HG03442 (cell line): ENCODE measurements at regions not wholly inside any gene's neighbourhood (a gene's known extent, or its start where the extent isn't known, plus 50 kb on each side); places are given as distances from the start of the nearest gene placed in this dataset.

Experiments used
- ATAC-seq: cut with Tn5 transposase; IDR thresholded peaks from one replicate; pipeline ENCODE4 v1.9.1; 2021; ENCODE audit warnings: mild to moderate bottlenecking, moderate library complexity; ENCODE audit not compliant: unreplicated experiment

DNA sequence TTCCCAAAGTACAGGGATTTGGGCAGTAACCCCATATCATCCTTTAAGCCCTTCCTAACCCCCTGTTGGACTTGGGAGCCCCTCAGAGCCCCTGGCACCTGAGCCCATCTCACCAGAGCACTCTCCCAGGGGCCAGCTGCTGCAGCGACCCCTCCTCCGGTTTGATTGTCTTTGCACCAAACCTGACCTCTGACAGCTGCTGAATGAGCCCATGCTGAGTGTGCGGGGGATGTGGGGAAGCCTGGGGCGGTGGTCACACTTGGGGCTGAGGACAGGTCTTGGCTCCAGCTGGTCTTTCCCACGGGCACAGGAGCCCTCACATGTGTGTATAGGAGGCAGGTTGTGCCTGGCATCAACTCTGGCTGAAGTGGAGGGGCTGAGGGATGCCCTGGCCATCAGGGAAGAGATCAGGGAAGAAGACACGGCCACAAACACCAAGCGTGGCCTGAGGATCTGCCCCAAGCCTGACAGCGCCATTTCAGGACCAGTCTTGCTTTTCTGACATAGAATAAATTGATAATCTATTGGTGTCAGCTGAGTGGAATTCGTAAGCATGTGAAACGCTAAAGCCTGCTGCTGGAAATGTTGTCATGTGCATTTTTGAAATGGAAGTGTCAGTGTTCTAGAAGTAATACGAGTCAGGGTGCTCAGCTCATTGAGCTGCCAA is 102.4 kb downstream of the ACKR3 start:
- ATAC-seq = no peak

GRCh38 chr2:236672606-236673005 is 103.0 kb downstream of the ACKR3 start:
- no peak for ATAC-seq

- ATAC-seq = no peak
These were observed 103.6 kb downstream of the ACKR3 start for GRCh38 chr2:236673126-236673822.

DNA sequence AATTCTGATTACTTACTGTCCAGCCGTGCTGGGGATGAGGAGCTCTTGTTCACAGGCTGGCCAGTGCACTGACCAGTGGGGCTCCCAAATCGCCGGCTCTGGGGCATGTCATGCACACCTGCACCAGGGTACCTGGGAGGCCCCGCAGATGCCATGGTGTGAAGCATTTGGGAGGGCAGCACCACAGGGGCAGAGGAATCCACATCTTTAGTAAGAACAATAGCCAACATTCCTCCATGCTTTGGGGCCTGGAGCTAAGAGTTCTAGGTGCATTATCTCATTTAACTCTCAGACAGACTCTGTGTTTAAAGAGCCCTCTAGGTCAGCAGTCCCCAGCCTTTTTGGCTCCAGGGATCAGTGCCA is 104.2 kb downstream of the ACKR3 start:
- ATAC-seq = no peak

GRCh38 chr2:236674238-236674637 is 104.6 kb downstream of the ACKR3 start:
- no peak for ATAC-seq

DNA sequence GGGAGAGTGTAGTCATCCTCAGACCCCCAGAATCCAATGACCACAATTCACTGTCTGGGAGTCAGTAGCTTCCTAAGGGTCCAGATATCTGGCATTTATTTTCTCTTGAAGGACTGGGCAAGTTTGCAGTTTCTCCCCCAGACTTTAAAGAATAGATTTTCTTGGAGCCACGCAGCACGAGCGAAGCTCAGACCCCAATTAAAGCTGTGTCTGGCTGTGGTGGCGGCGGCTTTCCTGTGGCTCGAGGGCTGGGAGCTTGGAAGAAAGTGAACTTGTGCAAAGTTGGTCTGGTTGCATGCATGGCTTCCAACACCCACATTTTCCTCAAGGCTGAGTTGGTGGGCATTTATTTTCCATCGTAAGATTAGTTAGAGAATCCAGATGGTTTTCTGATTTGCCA is 105.0 kb downstream of the ACKR3 start:
- no peak for ATAC-seq

DNA sequence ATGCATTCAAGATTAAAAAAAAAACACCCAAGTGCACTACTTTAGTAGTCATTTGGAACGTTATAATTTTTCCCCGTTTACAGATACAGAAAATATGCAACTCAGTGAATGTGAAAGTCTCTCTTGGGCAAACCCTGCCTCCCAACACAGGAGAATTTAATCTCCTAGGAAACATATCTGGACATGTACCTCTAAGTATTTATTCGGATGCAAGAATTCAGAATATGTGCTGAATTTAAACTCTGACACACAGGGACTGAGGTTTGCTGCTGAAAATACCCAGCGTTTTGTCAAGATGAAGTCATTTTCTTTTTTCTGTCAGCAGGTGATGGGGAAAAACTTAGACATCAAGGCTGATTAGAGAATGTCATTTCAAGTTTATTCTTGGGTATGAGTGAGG is 105.4 kb downstream of the ACKR3 start:
- no peak for ATAC-seq

DNA sequence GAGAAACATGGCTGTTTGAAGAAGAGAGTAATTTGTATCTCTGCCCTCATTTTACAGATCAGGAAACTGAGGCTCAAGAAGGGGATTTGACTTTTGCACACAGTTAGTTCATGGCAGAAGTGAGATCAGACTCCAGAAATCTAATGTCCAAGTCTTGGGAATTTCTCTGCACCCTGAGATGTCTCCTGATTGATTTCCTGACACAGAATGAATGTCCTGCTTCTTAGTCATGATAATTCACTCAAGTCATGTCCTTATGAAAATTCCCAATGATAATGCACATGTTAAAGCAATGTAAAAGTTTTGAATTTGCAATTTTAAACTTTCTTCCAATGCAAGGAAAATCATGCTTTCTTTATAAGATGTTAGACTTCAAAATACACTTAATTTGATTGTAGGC is 105.9 kb downstream of the ACKR3 start:
- no peak for ATAC-seq

DNA sequence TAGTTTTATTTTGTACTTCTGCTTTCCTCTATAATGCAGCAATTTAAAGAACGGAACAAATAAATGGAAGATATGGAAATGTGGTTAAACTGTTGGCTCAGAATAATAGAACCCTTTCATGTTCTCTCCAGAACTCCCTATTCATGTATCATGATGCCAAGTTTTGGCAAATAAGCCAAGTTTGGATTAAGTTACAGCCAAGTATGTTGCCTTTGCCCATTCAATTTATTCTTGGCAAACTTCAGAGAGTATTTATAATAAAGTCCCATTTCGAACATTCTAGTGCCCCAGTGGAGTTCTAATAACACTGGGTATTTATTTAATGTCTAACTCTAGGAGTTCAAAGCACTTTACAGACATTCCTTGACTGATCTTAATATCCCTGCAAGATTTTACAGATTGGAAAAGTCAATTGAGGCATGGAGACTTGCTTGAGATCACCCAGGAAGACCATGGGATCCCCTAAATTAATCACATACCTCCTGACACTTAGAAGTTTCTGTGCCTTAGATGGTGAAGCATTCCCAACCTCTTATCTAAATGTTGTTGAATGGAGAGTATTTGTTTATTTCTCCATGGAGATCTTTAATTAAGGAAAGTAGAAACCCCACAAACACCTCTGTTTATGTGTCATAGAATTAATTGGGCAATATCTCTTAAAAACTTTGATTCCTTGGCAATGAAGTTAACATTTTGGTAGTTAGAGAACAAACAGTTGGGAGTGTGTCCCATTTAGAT is 106.7 kb downstream of the ACKR3 start:
- ATAC-seq = no peak

GRCh38 chr2:236677368-236677767 is 107.7 kb downstream of the ACKR3 start:
- ATAC-seq = no peak

DNA sequence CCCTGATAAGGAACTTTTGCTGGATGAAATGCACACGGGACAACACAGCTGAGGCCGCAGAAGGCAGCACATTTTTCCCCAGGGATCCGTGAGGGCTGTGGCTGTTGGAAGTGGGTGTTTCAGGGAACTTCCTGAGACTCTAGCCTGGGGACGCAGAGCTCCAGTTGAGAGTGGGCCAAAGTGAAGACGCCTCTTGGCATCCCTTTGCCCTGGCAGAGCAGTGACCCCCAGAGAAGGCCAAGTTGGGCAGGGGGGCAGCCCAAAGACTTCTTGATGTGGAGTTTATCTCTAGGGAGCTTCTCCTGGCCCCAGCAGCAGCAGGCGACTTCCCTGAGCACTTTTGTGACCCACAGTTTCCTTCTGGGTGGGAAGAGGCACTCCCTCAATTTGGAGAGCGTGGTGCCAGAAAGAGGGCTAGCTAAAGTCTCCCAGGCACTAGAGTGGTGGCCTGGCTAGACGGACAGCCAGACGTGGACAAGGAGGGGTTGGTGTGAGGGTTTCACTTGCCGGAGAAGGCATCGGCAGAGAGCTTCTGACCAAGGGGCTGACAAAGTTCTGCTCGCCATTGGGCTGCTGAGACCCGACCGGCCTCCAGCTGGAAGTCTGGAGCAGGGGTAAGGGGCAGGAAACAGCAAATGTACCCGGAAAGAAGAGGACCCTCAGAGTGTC is 108.8 kb downstream of the ACKR3 start:
- no peak for ATAC-seq

DNA sequence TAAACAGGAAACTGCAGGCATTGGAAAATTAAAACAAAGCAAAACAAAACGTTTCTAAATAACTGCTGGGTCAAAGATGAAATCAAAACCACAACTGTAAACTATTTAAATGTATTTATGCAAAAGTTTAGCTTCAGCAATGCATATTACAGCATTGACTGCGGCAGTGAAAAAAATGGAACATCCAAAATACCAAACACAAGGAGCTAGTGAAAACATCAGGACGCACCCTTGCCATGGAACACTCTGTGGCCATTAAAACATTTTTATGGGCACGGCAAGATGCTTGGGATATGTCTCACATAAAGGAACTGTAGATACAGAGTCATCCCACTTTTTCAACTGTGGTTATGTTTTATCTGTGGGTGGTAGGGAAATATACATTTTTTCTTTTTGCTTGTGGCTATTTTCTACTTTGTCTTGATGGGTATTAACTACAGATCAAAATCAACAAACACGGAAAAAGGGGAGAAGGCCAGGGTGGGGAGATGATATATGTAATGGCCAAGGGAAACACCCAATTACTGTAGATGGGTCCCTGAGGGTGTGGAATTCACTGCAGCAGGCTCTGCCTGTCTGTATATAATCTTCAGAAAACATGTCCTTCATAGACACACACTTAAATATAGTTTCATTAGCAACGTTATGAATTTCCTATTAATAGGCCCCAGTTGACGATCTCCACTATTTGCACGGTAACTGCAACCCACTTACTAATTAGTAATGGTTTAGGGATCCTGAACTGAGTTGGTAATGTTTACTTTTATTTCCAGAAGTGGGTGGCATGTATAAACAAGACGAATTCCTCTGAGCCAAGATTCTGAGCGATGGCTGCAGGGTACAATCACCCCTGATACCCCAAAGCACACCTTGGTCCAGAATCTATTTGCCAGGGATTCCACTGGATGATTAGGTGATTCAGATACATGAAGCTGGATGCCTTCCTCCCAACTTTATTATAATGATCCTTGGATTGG is 110.5 kb downstream of the ACKR3 start:
- no peak for ATAC-seq

- no peak for ATAC-seq
These were observed 113.2 kb downstream of the ACKR3 start for GRCh38 chr2:236682651-236683422.

DNA sequence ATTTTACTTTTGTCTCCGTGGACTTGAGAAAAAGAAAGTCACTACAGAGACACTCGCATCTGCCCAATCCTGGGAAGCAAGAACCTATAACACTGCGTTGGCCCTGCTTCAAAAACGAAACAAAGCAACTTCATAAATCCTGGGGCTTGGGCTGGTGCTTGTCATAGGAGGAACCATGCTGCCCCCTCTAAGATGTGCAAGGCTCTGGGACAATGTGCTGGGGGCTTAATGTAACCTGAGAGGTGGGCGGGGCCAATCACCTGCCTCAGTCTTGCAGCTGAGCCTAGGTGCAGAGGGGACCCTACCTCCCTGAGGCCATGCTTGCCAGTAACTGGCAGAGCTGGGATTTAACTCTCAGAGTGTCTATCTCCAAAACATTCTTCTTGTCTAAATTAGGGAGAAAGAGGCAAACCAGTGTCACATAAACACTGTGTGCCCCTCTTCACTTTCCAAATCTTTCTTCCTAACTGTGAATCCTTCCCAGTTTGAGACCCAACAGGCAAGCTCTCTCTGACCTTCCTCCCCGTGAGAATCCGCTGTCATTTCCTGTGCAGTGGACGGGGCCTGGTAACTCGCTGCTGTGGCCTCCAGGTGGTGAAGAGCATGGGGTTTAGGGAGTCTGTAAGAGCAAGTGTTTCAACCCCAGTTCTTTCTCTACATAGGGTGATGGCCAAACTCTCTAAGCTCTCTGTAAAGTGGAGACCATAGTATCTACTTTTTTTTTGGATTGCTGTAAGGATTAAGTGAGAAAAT is 115.1 kb downstream of the ACKR3 start:
- no peak for ATAC-seq

- ATAC-seq = no peak
These were observed 115.7 kb downstream of the ACKR3 start for GRCh38 chr2:236685361-236685760.

DNA sequence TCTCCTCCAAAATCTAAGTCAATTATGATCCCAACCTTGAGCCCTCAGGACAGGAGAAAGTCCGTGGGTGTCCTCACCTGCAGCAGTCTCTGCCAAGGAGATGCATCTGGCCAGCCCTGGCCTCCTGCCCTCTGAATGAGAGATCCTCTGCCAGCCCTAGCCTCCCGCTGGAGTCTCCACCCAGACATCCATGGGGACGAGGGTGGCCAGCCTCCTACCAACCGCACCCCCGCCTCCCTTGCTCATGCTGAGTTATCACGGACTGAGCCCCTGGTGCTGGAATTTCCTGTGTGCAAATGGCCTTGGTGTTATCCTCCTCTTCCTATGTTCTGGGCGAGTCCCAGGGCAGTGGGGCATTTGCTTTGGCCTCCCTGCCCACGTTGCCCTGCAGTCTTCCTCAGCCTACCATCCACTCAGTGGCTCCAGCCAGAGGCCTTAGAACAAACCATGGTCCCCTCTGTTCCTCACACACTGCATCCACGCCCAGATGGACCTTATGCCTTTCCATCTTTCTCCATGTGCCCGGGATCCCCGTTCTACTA is 116.4 kb downstream of the ACKR3 start:
- no peak for ATAC-seq

GRCh38 chr2:236686561-236686960 is 116.9 kb downstream of the ACKR3 start:
- no peak for ATAC-seq

GRCh38 chr2:236687296-236687965 is 117.8 kb downstream of the ACKR3 start:
- no peak for ATAC-seq
